ENCODE measurements at regions not wholly inside any gene's neighbourhood (a gene's known extent, or its start where the extent isn't known, plus 50 kb on each side); places are given as distances from the start of the nearest gene placed in this dataset.
A peak's percentile ranks its signal among the peaks of the same experiment; 100 is the strongest.
"Not testable (repeated sequence)": the region's sequence is repeated elsewhere in the genome, so short reads cannot be mapped to it uniquely, and the experiment has no call there.

DNA sequence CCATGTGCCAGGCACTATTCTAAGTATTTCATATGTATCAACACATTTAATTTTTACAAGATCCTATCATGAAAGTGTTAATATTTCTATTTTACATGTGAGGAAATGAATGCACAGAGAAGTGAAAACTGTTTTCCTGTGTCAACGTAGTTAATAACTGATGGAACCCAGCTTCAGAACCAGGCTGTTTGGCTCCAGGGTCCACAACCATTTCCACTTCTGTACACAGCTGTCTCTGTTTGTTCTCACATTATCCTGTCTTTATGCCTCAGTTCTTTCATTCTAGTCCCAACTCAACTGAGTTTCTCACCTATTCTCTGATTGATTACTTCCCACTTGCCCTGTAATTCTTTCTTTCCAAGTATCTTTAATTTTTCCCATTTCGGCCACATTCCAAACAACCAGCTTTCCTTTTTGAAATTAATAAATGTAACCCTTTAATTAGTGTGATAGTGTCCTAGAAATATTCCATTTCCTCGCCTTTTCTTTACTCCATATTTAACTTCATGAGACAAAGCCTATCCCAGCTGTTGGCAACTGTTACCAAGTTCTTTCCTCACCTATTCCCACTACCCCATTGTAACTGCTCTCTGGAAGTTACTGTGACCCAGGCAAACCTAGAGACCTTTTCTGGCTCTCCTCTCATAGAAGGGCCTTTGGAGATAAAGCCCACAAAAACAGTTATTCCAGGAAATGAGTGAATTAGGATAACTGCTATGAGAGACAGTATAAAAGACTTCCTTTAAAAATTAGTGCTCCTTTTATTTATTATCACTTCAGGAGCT, 218.7 kb downstream of the RASSF9 start:
- ATAC-seq = no peak
- DNase-seq (ENCODE audit: missing footprints) = no peak
- intact Hi-C loops (cut with DNase I) = no loop called here

DNA sequence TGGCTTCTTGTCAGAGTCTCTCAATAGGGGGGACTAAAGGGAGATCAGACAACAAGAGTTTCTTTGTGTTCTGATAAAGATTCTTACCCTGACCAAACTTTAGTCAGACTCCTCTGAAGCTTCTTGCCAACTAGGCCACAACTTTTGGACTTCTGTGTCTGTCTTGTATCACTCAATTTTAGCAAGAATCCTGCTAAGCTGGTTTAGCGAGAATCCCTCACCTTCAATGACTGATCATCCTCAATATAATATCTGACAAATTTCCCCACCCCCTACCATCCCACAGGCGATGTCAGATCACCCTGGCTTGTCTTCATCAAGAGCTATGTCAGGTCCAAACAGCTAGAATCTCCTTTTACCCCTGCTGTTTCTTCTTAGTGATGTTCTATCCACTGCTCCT, 215.2 kb downstream of the RASSF9 start:
- intact Hi-C loops (cut with DNase I) = no loop called here
- DNase-seq (ENCODE audit: missing footprints) = no peak
- no peak for ATAC-seq

DNA sequence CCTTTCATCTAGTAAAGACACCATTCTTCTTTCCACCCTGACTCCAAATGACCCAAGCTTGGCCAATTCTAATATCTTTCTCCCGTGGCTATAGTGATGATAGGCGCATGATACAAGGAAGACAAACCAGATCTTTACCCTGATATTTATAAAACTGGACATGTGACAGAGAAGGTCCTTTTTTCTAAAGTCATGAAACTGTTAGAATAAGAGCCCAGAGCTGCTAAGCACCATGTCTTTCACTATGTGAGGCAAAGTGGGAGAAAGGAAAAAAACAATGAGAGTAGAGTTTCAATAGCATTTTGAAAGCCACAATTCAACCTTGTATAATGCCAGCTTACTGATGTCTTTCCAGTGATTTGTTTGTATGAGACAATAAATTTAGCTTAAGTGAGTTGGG, 212.4 kb downstream of the RASSF9 start:
- intact Hi-C loops (cut with DNase I) = no loop called here
- DNase-seq (ENCODE audit: missing footprints) = no peak
- ATAC-seq = no peak

DNA sequence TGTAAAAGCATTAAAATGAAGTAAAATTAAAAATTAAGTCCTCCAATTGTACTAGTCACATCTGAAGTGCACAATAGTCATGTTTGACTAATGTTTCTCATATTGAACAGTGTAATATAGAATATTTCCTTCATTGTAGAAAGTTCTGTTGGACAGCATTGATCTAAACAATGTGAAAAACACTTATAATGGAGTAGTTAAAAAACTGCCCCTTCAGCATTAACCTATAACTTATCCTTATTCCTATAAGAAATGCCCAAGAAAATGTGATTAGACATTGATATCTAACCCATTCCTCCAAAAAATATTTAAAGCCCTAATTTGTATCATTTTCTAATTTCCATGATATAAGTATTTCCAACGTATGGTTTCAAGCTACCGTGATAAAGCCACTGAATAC, 210.7 kb downstream of the RASSF9 start:
- no peak for ATAC-seq
- no peak for DNase-seq (ENCODE audit: missing footprints)
- intact Hi-C loops (cut with DNase I) = no loop called here

DNA sequence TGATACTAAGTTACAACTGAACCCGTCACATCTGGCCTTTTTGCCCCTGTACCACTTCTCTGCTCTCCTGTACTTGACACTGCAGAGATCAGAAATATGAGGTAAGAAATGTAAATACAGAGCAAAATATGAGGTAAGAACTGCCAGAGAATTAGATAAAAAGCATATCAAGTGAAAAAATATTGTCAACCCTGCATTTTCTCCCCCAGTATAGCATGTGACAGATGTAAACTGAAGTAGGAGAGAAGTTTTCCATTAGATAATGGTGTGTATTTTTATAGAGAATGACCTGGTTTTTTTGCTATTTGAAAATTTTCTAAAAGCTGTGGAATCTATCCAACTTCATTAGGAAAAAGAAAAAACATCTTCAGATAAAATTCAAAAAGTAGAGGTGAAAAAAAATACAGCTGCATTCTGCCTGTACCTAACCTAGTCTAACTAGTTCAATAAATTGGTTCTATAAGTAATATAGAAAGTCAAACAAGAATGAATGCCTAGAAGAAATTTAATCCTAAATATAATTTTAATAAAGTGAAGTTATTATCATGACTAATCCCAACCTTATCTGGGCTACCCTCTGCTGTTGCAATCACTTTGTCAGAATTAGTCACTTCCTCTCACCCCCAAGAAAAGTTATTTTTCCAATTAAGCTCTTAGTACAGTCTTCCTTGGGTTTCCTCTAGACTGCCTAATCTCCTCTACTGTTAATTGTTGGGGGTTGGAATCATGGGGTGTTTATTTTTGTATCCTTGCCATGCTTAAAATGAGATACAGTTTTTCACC, 210.0 kb downstream of the RASSF9 start:
- intact Hi-C loops (cut with DNase I) = no loop called here
- no peak for DNase-seq (ENCODE audit: missing footprints)
- ATAC-seq = peak; percentile 91

DNA sequence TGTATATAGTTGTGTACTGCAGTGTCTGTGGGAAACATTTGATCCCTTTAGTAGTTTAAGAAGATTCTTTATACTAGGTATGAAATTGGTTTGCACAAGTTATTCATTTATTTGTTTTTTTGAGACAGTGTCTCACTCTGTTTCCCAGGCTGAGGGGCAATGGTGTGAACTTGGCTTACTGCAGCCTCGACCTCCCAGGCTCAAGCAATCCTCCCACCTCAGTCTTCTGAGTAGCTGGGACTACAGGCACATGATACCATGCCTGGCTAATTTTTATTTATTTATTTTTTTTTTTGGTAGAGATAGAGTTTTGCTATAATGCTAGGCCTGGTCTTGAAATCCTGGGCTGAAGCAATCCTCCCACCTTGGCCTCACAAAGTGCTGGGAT, 209.4 kb downstream of the RASSF9 start:
- no peak for DNase-seq (ENCODE audit: missing footprints)
- intact Hi-C loops (cut with DNase I) = no loop called here
- ATAC-seq = no peak

DNA sequence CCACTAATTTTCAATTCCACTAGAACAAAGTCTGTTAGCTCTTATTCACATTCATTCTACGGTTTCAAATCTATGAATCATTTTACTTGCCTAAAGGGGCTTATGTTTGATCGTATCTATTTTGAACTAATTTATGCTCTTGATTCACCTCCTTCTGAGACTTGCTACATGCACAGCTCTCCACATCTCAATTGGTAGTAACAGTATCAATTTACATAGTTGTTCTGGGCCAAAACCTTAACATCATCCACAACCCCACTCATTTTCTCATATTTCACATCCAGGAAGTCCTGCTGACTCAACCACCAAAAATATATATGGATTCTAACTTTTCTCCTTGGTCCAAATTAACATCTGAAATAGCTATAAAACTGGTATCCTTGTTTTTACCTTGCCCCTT, 208.6 kb downstream of the RASSF9 start:
- intact Hi-C loops (cut with DNase I) = no loop called here
- DNase-seq (ENCODE audit: missing footprints) (no peak), ATAC-seq (no peak)

DNA sequence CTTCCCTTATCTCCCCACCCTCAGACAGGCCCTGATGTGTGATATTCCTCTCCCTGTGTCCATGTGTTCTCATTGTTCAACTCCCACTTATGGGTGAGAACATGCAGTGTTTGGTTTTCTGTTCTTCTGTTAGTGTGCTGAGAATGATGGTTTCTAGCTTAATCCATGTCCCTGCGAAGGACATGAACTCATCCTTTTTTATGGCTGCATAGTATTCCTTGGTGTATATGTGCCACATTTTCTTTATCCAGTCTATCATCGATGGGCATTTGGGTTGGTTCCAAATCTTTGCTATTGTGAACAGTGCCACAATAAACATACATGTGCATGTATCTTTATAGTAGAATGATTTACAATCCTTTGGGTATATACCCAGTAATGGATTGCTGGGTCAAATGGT, 207.6 kb downstream of the RASSF9 start:
- ATAC-seq; DNase-seq (ENCODE audit: missing footprints); intact Hi-C loops (cut with DNase I): not testable (repeated sequence)

DNA sequence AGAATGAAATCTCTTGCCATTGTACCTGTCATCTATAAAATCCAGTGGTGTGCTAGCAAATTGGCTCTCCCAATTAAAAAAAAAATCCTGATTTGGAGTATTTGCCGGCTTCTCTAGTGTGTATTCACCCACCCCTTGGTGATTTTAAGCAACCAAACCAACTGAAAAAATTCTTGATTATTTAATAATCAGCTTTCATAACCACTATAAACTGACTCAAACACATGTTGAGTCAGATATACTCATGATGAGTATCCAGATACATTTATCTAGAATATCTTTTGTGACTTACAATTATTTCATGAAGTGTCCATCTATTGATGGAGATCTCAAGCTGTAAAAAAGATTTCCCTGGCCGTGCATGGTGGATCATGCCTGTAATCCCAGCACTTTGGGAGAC, 205.4 kb downstream of the RASSF9 start:
- intact Hi-C loops (cut with DNase I) = no loop called here
- no peak for DNase-seq (ENCODE audit: missing footprints)

DNA sequence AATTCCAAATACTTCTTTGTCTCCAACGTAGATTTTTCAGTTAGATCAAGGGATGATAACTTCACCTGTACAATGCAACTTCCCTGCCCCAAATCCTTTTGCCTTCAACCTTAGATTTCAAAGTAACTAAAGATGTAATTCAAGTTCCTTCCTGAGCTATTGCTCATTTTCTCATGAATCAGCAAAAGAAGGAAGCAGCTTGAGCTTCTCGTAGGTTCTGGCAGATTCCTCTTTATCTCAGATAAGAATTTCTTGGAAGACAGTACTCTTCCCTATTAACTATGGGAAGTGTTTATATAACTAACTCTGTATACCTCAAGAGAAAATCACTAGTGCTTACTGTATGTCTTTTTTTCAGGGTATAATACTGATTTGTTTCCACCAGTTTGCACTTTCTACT, 203.8 kb downstream of the RASSF9 start:
- intact Hi-C loops (cut with DNase I) = no loop called here
- DNase-seq (ENCODE audit: missing footprints) (no peak), ATAC-seq (no peak)

More for the DNA sequence above, 205.4 kb downstream of the RASSF9 start:
- ATAC-seq = no peak

DNA sequence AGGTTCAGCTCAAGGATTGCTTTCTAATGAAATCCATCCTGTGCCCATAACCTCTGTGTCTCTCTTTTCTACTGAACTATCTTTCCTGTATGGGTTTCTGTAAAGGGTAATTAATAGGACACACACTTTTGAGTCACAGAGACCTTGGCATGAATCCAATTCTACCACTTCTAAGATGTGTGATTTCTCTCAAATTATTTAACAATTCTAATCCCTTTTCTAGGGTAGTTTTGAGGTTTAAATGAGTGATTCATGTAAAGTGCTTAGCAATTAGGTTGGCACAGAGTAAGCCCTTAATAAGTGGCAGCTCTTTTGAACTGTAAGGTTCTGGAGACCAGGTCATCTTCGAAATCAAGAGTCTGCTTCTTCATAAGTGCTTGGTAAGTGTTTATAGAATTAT, 202.7 kb downstream of the RASSF9 start:
- DNase-seq (ENCODE audit: missing footprints) (no peak), ATAC-seq (no peak)
- intact Hi-C loops (cut with DNase I) = no loop called here

DNA sequence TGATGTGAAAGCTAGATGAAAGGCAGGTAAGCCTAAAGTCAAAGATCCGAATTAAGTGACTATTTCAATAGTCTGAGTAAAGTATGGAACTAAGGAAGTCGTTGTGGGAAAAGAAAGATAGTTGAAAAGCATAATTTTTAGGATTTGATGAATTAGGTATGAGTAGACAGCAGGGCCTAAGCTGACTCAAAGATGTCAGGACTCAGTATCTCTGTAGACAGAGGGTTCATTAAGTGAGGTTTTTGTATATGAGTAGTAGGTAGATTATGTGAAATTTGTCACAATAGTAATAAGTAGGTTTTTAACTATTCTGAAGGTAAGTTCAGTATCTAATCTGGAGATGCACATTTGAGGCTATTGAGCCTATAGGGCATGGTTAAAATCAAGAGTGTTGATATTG, 196.4 kb downstream of the RASSF9 start:
- no peak for ATAC-seq
- DNase-seq (ENCODE audit: missing footprints) = no peak
- intact Hi-C loops (cut with DNase I) = no loop called here

DNA sequence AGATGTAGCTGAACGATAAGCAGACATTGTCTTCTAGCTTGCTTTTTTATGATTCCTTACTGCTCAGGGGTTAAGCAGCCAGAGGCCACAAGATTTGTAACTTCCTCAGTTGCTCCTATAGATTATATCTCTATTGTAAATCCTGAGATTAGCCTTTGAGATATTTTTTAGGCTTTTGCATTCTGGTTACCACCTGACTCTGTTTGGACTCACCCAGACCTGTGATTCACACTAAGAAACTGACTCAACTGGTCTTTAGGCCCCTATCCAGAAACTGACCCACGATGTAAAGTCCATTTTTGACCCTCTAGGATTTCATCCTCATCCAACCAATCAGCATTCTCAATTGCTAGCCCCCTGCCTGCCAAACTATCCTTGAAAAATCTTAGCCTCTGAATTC, 194.4 kb downstream of the RASSF9 start:
- intact Hi-C loops (cut with DNase I) = no loop called here
- no peak for ATAC-seq

DNA sequence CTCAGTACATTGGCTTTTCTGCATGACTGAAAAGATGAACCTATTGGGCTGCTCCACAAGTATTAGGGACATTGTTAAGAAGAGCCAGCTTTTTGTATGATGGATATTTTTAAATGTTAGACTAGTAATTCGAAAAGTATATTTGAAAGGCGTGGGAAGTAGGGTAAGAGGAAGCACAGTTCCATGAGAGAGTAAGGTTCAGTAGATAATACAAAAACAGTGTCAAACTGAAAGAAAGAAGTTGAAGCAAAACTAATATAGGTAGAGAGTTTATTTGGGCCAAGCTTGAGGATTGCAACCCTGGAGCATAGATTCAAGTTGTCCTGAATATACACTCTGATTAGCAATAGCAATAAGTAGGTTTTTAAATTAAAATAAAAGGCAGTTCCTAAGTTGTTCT, 193.9 kb downstream of the RASSF9 start:
- DNase-seq (ENCODE audit: missing footprints) = no peak
- no peak for ATAC-seq
- intact Hi-C loops (cut with DNase I) = no loop called here

More for the DNA sequence above, 194.4 kb downstream of the RASSF9 start:
- DNase-seq (ENCODE audit: missing footprints) = no peak

DNA sequence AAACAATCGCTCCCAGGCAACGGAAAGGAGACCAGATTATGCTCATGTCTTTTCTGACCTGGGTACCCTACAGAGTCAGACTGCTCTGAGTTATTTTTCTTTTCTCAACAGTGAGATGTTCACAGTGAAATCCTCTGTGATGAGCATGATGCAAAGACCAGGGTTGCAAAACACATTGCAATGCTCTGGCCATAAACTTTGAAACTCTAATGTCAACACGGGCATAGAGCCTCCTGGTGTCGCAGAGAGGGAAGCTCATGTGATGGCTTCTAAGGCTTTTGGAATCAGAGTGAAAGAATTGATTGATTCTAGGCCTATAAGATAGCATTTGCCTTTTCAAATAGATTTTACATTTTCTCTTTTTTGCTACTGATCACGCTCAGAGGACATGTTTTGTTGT, 193.4 kb downstream of the RASSF9 start:
- intact Hi-C loops (cut with DNase I) = no loop called here
- ATAC-seq = no peak

DNA sequence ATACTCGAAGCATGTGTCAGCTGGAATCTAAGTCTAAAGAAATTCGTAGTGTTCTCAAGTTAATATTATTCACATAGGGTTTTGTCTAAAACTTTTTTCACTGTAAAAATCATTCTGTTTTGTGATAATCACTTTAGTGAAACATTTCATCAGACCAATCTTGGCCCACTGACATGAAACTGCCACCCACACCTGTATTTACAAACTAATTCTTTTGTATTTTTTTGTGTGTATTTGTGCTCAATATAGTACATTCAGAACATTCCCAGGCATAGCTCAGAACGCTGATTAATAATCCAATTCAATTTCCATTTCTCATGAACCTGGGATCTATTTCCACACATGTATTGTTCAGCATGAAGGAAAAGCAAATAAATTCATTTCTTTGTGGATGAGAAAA, 191.7 kb downstream of the RASSF9 start:
- intact Hi-C loops (cut with DNase I) = no loop called here
- no peak for ATAC-seq
- no peak for DNase-seq (ENCODE audit: missing footprints)

More for the DNA sequence above, 193.4 kb downstream of the RASSF9 start:
- no peak for DNase-seq (ENCODE audit: missing footprints)

DNA sequence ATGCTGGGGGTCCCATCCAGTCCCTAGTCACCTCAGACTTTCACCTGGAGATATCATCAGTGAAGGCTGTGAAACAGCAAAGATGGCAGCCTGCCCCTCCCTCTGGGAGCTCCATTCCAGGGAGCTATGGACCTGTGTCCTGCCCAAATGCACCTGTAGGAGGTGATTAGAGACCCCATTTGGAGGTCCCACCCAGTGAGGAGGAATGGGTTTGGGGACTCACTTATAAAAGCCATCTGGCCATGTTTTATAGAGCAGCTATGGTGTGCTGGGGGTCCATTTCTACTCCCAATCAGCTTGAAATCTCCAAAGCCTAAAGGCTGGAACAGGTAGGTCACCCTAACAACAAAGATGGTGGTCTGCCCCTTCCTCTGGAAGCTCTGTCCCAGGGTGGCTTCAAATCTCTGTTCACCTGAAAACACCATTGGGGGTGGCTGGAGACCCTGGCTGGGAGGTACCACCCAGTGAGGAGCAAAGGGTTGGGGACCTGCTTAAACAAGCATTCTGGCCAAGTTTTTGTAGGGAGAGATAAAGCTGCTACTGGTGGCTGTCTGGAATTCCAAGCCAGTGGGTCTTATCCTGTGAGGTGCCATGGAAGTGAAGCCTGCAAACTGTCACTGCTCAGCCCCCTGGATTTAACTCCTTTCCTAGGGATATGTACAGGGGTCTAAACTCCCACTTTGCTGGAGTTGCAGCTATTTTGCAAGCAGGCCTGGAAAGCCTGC, 182.3 kb downstream of the RASSF9 start:
- intact Hi-C loops (cut with DNase I) = no loop called here
- DNase-seq (ENCODE audit: missing footprints) = no peak
- no peak for ATAC-seq

DNA sequence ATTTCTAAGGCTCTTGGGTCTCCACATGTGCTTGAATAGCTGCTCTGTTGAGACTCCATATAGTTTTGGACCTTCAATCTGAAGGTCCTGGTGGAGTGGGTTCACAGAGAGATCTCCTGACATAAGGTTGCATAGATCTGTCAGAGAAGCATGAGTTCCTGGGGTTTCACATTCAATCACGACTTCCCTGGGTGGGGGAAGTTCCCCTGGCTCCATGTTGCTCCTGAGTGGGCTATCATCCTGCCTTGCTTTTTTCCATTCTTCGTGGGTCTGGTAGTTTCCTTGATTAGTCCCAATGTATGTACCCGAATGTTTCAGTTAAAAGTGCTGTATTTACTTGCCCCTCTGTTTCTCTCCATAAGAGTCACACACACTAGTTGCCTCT, 181.8 kb downstream of the RASSF9 start:
- ATAC-seq (no peak), DNase-seq (ENCODE audit: missing footprints) (no peak)
- intact Hi-C loops (cut with DNase I) = no loop called here

DNA sequence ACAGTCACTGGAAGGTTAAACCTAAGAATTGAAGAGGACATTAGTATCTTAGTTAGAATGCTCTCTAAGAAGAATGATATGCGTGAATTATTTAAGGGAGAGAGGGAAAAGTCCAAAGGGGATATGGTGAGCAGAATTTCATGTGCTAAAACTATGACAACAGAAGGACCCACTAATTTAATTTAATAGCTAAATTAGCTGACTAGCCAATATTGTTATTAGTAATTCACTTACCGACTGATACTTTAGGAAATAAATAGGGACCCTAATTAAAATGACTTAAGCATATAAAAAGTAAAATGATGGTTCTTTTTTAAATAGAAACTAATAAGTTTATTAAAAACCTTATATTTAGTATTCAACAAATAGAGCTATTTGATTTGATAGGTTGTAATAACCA, 179.6 kb downstream of the RASSF9 start:
- intact Hi-C loops (cut with DNase I) = no loop called here
- no peak for ATAC-seq
- DNase-seq (ENCODE audit: missing footprints) = no peak

DNA sequence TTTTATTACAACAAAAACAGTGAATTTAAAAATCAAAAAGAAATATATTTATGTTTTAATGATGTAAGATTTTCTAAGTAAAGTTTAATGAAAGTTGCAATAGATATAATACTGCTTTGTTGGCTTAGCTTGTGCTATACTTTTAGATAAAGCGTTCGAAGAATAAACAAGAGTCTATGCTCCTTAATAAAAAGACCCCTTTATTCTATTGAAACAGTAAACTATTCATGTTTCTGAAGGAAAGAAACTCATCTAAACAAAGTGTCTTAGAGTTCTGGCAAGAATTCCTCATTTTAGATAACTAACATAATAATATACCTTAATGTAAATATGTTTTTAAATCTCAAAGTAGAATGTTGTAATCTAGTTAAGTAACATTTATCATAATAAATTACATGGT, 179.0 kb downstream of the RASSF9 start:
- no peak for ATAC-seq
- no peak for DNase-seq (ENCODE audit: missing footprints)
- intact Hi-C loops (cut with DNase I) = no loop called here
